ENCODE measurements at regions not wholly inside any gene's neighbourhood (a gene's known extent, or its start where the extent isn't known, plus 50 kb on each side); places are given as distances from the start of the nearest gene placed in this dataset.
A peak's percentile ranks its signal among the peaks of the same experiment; 100 is the strongest.

GRCh38 chr2:180927030-180927686, 53.2 kb upstream of the UBE2E3 start:
- TF ChIP-seq POLR2A (IDR thresholded peaks at IDR 0.05) (no peak), POLR2AphosphoS5 (IDR thresholded peaks at IDR 0.05) (no peak), CTCF (IDR thresholded peaks at IDR 0.05 in 8 of 11, conservative IDR thresholded peaks at IDR 0.05 in 3 of 11) (no peak)
- no peak overlapping the region for H3K27ac ChIP-seq
- intact Hi-C loops (cut with DNase I; ENCODE audit: low total_unique reads), result no loop called here
- H3K4me3 ChIP-seq, result no peak overlapping the region
- WGBS, 5 donors, result 56 to 69% (median 62%) methylated on average over 3 of the region's 3 CpGs
- H3K9me3 ChIP-seq, result no peaks in the 10 kb centered on the region
- H3K36me3 ChIP-seq, result no peaks in the 10 kb centered on the region
- H3K27me3 ChIP-seq (replicated peaks in 1 of 7), result no peaks in the 10 kb centered on the region
- no peak for DNase-seq
- H3K4me1 ChIP-seq, result no peaks in the 10 kb centered on the region

GRCh38 chr2:180925700-180926099, 54.7 kb upstream of the UBE2E3 start:
- no peaks in the 10 kb centered on the region for H3K4me1 ChIP-seq
- H3K4me3 ChIP-seq, result no peak overlapping the region
- no peak overlapping the region for H3K27ac ChIP-seq
- intact Hi-C loops (cut with DNase I; ENCODE audit: low total_unique reads), result no loop called here
- TF ChIP-seq POLR2AphosphoS5 (IDR thresholded peaks at IDR 0.05), result no peak
- TF ChIP-seq CTCF (IDR thresholded peaks at IDR 0.05 in 8 of 11, conservative IDR thresholded peaks at IDR 0.05 in 3 of 11), result no peak
- TF ChIP-seq POLR2A (IDR thresholded peaks at IDR 0.05), result no peak
- H3K9me3 ChIP-seq, result no peaks in the 10 kb centered on the region
- no peaks in the 10 kb centered on the region for H3K27me3 ChIP-seq (replicated peaks in 1 of 7)
- H3K36me3 ChIP-seq, result no peaks in the 10 kb centered on the region
- DNase-seq, result no peak
- WGBS, 5 donors, result 66 to 82% (median 72%) methylated on average over 2 of the region's 2 CpGs

GRCh38 chr2:180924063-180924462, 56.3 kb upstream of the UBE2E3 start:
- Histone ChIP-seq H3K36me3 (no peaks in the 10 kb centered on the region), H3K4me3 (no peak overlapping the region), H3K27ac (no peak overlapping the region), H3K4me1 (no peaks in the 10 kb centered on the region), H3K9me3 (no peaks in the 10 kb centered on the region), H3K27me3 (replicated peaks in 1 of 7) (peaks cover 0 to 4% (median 0%) of the 10 kb centered on the region in 7 donors)
- DNase-seq, result no peak
- intact Hi-C loops (cut with DNase I; ENCODE audit: low total_unique reads), result no loop called here
- TF ChIP-seq CTCF (IDR thresholded peaks at IDR 0.05 in 8 of 11, conservative IDR thresholded peaks at IDR 0.05 in 3 of 11), result no peak
- no peak for TF ChIP-seq POLR2AphosphoS5 (IDR thresholded peaks at IDR 0.05)
- TF ChIP-seq POLR2A (IDR thresholded peaks at IDR 0.05), result no peak
- WGBS, 5 donors, result 45 to 75% (median 64%) methylated on average over 2 of the region's 2 CpGs

- Histone ChIP-seq H3K27ac (no peak overlapping the region), H3K4me3 (no peak overlapping the region), H3K36me3 (no peaks in the 10 kb centered on the region), H3K9me3 (no peaks in the 10 kb centered on the region), H3K4me1 (no peaks in the 10 kb centered on the region), H3K27me3 (replicated peaks in 1 of 7) (no peaks in the 10 kb centered on the region)
- WGBS, 5 donors, result 83 to 90% (median 85%) methylated on average over 9 of the region's 9 CpGs
- intact Hi-C loops (cut with DNase I; ENCODE audit: low total_unique reads), result no loop called here
- peak; percentile 57 for DNase-seq
- TF ChIP-seq POLR2AphosphoS5 (IDR thresholded peaks at IDR 0.05) (no peak), CTCF (IDR thresholded peaks at IDR 0.05 in 8 of 11, conservative IDR thresholded peaks at IDR 0.05 in 3 of 11) (no peak), POLR2A (IDR thresholded peaks at IDR 0.05) (no peak)
These were observed 69.4 kb upstream of the UBE2E3 start for GRCh38 chr2:180910831-180911665.

Measured in spleen (tissue), 11 donors.